GM12872 (cell line): ENCODE measurements at regions not wholly inside any gene's neighbourhood (a gene's known extent, or its start where the extent isn't known, plus 50 kb on each side); places are given as distances from the start of the nearest gene placed in this dataset.
A peak's percentile ranks its signal among the peaks of the same experiment; 100 is the strongest.

ENCODE experiments used
- CTCF ChIP-seq: IDR thresholded peaks from 3 replicates; pipeline ENCODE4 v1.5.1; 2011; ENCODE audit warnings: low read depth, mild to moderate bottlenecking, low read length, moderate library complexity; ENCODE audit not compliant: insufficient read depth

- no peak for TF ChIP-seq CTCF
Measured at GRCh38 chr20:57090590-57091560, 175.6 kb downstream of the BMP7 start.

- no peak for TF ChIP-seq CTCF
Measured at GRCh38 chr20:57091748-57092111, 174.7 kb downstream of the BMP7 start.

GRCh38 chr20:57092112-57092899, 174.1 kb downstream of the BMP7 start:
- peak; percentile 86 for TF ChIP-seq CTCF

- TF ChIP-seq CTCF, result no peak
Measured at GRCh38 chr20:57092900-57093530, 173.4 kb downstream of the BMP7 start.

GRCh38 chr20:57093766-57094165, 172.7 kb downstream of the BMP7 start:
- no peak for TF ChIP-seq CTCF

- no peak for TF ChIP-seq CTCF
Measured at GRCh38 chr20:57094252-57094891, 172.1 kb downstream of the BMP7 start.

- no peak for TF ChIP-seq CTCF
Measured at GRCh38 chr20:57094991-57095390, 171.4 kb downstream of the BMP7 start.
